ENCODE measurements at regions not wholly inside any gene's neighbourhood (a gene's known extent, or its start where the extent isn't known, plus 50 kb on each side); places are given as distances from the start of the nearest gene placed in this dataset.

- Histone ChIP-seq H3K9me2 (ENCODE audit: insufficient read depth) (peaks cover 2% of the 10 kb centered on the region; the same call in 1 of the 2 replicates), H2AFZ (no peak overlapping the region), H4K20me1 (replicated peaks; ENCODE audit: insufficient read depth) (no peaks in the 10 kb centered on the region), H3F3A (replicated peaks; ENCODE audit: low read depth) (no peaks in the 10 kb centered on the region), H3K4me2 (no peak overlapping the region), H3K36me3 (ENCODE audit: insufficient read depth) (no peaks in the 10 kb centered on the region), H3K27ac (ENCODE audit: low read depth) (no peak overlapping the region), H3K4me3 (no peak overlapping the region), H3K4me1 (ENCODE audit: insufficient read depth) (no peaks in the 10 kb centered on the region), H3K79me2 (replicated peaks; ENCODE audit: insufficient read depth) (no peaks in the 10 kb centered on the region), H3K27me3 (ENCODE audit: insufficient read depth) (no peaks in the 10 kb centered on the region)
- H3K4me1 Mint-ChIP-seq: no peaks in the 10 kb centered on the region
- H3K36me3 Mint-ChIP-seq (ENCODE audit: low read depth): no peaks in the 10 kb centered on the region
- ATAC-seq (no peak), DNase-seq (ENCODE audit: low spot score) (no peak)
- TF ChIP-seq POLR2AphosphoS5 (IDR thresholded peaks at IDR 0.05; ENCODE audit: low read depth) (no peak), EZH2 (IDR thresholded peaks at IDR 0.05; ENCODE audit: low read depth, unreplicated experiment) (no peak)
- H3K9me3 Mint-ChIP-seq: no peaks in the 10 kb centered on the region; the same call in 2 of the 3 replicates
- H3K27me3 Mint-ChIP-seq (ENCODE audit: insufficient read depth, low read depth, poor library complexity): peaks cover 9% of the 10 kb centered on the region
- no peak overlapping the region for H3K27ac Mint-ChIP-seq
- H3K4me3 Mint-ChIP-seq: no peak overlapping the region
These were observed 61.7 kb upstream of the SPTBN1 start for GRCh38 chr2:54394392-54394791.

- Histone ChIP-seq H3K27ac (ENCODE audit: low read depth) (no peak overlapping the region), H3K79me2 (replicated peaks; ENCODE audit: insufficient read depth) (no peaks in the 10 kb centered on the region), H2AFZ (0 out of 2 replicates have a peak overlapping the region, but pooled peaks have one; percentile 59), H3K36me3 (ENCODE audit: insufficient read depth) (no peaks in the 10 kb centered on the region), H3K4me1 (ENCODE audit: insufficient read depth) (no peaks in the 10 kb centered on the region), H4K20me1 (replicated peaks; ENCODE audit: insufficient read depth) (no peaks in the 10 kb centered on the region), H3K27me3 (ENCODE audit: insufficient read depth) (no peaks in the 10 kb centered on the region), H3F3A (replicated peaks; ENCODE audit: low read depth) (no peaks in the 10 kb centered on the region), H3K4me3 (no peak overlapping the region), H3K4me2 (no peak overlapping the region), H3K9me2 (ENCODE audit: insufficient read depth) (peaks cover 2% of the 10 kb centered on the region; the same call in 1 of the 2 replicates)
- Mint-ChIP-seq H3K36me3 (ENCODE audit: low read depth) (no peaks in the 10 kb centered on the region), H3K4me3 (no peak overlapping the region), H3K4me1 (no peaks in the 10 kb centered on the region), H3K27ac (no peak overlapping the region), H3K9me3 (no peaks in the 10 kb centered on the region; the same call in 2 of the 3 replicates), H3K27me3 (ENCODE audit: insufficient read depth, low read depth, poor library complexity) (peaks cover 9% of the 10 kb centered on the region)
- no peak for DNase-seq (ENCODE audit: low spot score)
- ATAC-seq: no peak
- no peak for TF ChIP-seq ZNF331 (CRISPR knock-in tag; IDR thresholded peaks at IDR 0.05; ENCODE audit: low read depth)
These were observed 60.0 kb upstream of the SPTBN1 start for GRCh38 chr2:54396107-54396506.

- Mint-ChIP-seq H3K9me3 (no peaks in the 10 kb centered on the region), H3K4me1 (no peaks in the 10 kb centered on the region), H3K4me3 (no peak overlapping the region), H3K27me3 (ENCODE audit: insufficient read depth, low read depth, poor library complexity) (peaks cover 5% of the 10 kb centered on the region), H3K36me3 (ENCODE audit: low read depth) (no peaks in the 10 kb centered on the region), H3K27ac (no peak overlapping the region)
- no peaks in the 10 kb centered on the region for H3K4me1 ChIP-seq (ENCODE audit: insufficient read depth)
- H3K9me2 ChIP-seq (ENCODE audit: insufficient read depth): peaks cover 2% of the 10 kb centered on the region; the same call in 1 of the 2 replicates
- H3K27ac ChIP-seq (ENCODE audit: low read depth): no peak overlapping the region
- H3K4me2 ChIP-seq: no peak overlapping the region
- TF ChIP-seq ETS1 (IDR thresholded peaks at IDR 0.05) (no peak), JUNB (IDR thresholded peaks at IDR 0.05; ENCODE audit: unreplicated experiment) (no peak)
- DNase-seq (ENCODE audit: low spot score): no peak
- no peak for ATAC-seq
- no peaks in the 10 kb centered on the region for H3K36me3 ChIP-seq (ENCODE audit: insufficient read depth)
- no peak overlapping the region for H3K4me3 ChIP-seq
- no peaks in the 10 kb centered on the region for H3F3A ChIP-seq (replicated peaks; ENCODE audit: low read depth)
- no peak overlapping the region for H2AFZ ChIP-seq
- no peaks in the 10 kb centered on the region for H3K79me2 ChIP-seq (replicated peaks; ENCODE audit: insufficient read depth)
- no peaks in the 10 kb centered on the region for H4K20me1 ChIP-seq (replicated peaks; ENCODE audit: insufficient read depth)
- no peaks in the 10 kb centered on the region for H3K27me3 ChIP-seq (ENCODE audit: insufficient read depth)
These were observed 59.3 kb upstream of the SPTBN1 start for GRCh38 chr2:54396798-54397197.
